MV-4-11 (cell line): ENCODE measurements at regions not wholly inside any gene's neighbourhood (a gene's known extent, or its start where the extent isn't known, plus 50 kb on each side); places are given as distances from the start of the nearest gene placed in this dataset.
"Not testable (repeated sequence)": the region's sequence is repeated elsewhere in the genome, so short reads cannot be mapped to it uniquely, and the experiment has no call there.

Source experiments
- DNase-seq: peaks from one replicate; lab custom pipeline; 2025; lab: John Stamatoyannopoulos, UW

GRCh38 chr22:48307931-48308330, 1519.7 kb downstream of the BRD1 start:
- no peak for DNase-seq

- no peak for DNase-seq
Measured at GRCh38 chr22:48306785-48307510, 1520.7 kb downstream of the BRD1 start.

GRCh38 chr22:48306284-48306683, 1521.4 kb downstream of the BRD1 start:
- DNase-seq, result no peak

- DNase-seq, result no peak
Measured at GRCh38 chr22:48305726-48306235, 1521.9 kb downstream of the BRD1 start.

GRCh38 chr22:48303369-48303725, 1524.3 kb downstream of the BRD1 start:
- DNase-seq, result no peak

- DNase-seq, result no peak
Measured at GRCh38 chr22:48302657-48303368, 1524.9 kb downstream of the BRD1 start.

GRCh38 chr22:48301908-48302307, 1525.8 kb downstream of the BRD1 start:
- no peak for DNase-seq

GRCh38 chr22:48301421-48301820, 1526.3 kb downstream of the BRD1 start:
- no peak for DNase-seq

GRCh38 chr22:48300877-48301276, 1526.8 kb downstream of the BRD1 start:
- no peak for DNase-seq

GRCh38 chr22:48299801-48300200, 1527.9 kb downstream of the BRD1 start:
- no peak for DNase-seq

GRCh38 chr22:48299124-48299523, 1528.5 kb downstream of the BRD1 start:
- no peak for DNase-seq

- DNase-seq, result peak; percentile 81
Measured at GRCh38 chr22:48297296-48297695, 1530.4 kb downstream of the BRD1 start.

GRCh38 chr22:48289954-48290353, 1527.5 kb downstream of the TBC1D22A start:
- not testable (repeated sequence) for DNase-seq

- no peak for DNase-seq
Measured at GRCh38 chr22:48288376-48288940, 1526.0 kb downstream of the TBC1D22A start.

GRCh38 chr22:48287031-48287430, 1524.6 kb downstream of the TBC1D22A start:
- DNase-seq, result no peak

- DNase-seq, result no peak
Measured at GRCh38 chr22:48284671-48285070, 1522.2 kb downstream of the TBC1D22A start.

- no peak for DNase-seq
Measured at GRCh38 chr22:48282804-48283203, 1520.4 kb downstream of the TBC1D22A start.

- no peak for DNase-seq
Measured at GRCh38 chr22:48279461-48279756, 1517.0 kb downstream of the TBC1D22A start.

GRCh38 chr22:48278620-48279460, 1516.4 kb downstream of the TBC1D22A start:
- DNase-seq, result no peak

GRCh38 chr22:48277868-48278581, 1515.6 kb downstream of the TBC1D22A start:
- DNase-seq, result no peak

- DNase-seq, result no peak
Measured at GRCh38 chr22:48276994-48277867, 1514.8 kb downstream of the TBC1D22A start.
